Keratinocyte (primary cell): ENCODE measurements at regions not wholly inside any gene's neighbourhood (a gene's known extent, or its start where the extent isn't known, plus 50 kb on each side); places are given as distances from the start of the nearest gene placed in this dataset.

Source experiments
- DNase-seq: peaks from one replicate; pipeline ENCODE4 v3.0.0-alpha.2; 2011; ENCODE audit warnings: low read depth, missing footprints, low spot score
- FAIRE-seq: peaks from 2 replicates; lab custom pipeline; 2011; peaks lifted over from hg19 to GRCh38; lab: Jason Lieb, UNC
- H2AFZ ChIP-seq: 2 replicates; pipeline ENCODE4 v1.6.0; 2012; ENCODE audit warnings: low read length, control low read depth, inconsistent platforms; ENCODE audit not compliant: control insufficient read depth
- H3K27ac ChIP-seq: 2 replicates; pipeline ENCODE4 v1.5.1; 2011; ENCODE audit warnings: low read length; ENCODE audit not compliant: control insufficient read depth, insufficient read depth
- H3K27me3 ChIP-seq: 3 replicates; pipeline ENCODE4 v1.6.0; 2011; ENCODE audit warnings: low read length; ENCODE audit not compliant: control insufficient read depth, insufficient read depth; ENCODE audit errors: extremely low read depth
- H3K36me3 ChIP-seq, 2 experiments: 2 replicates in 1 of 2; 3 replicates in 1 of 2; pipeline ENCODE4 v1.5.1; 2011; ENCODE audit warnings: low read length in 2 of 2, mild to moderate bottlenecking in 1 of 2; ENCODE audit not compliant: control insufficient read depth in 2 of 2, insufficient read depth in 2 of 2; ENCODE audit errors: extremely low read depth in 1 of 2
- H3K4me1 ChIP-seq: 3 replicates; pipeline ENCODE4 v1.5.1; 2011; ENCODE audit warnings: low read length; ENCODE audit not compliant: control insufficient read depth, insufficient read depth; ENCODE audit errors: extremely low read depth
- H3K4me2 ChIP-seq: 3 replicates; pipeline ENCODE4 v1.6.0; 2011; ENCODE audit warnings: low read depth, low read length; ENCODE audit not compliant: control insufficient read depth, insufficient read depth; ENCODE audit errors: extremely low read depth
- H3K4me3 ChIP-seq, 3 experiments: fragments of 200-600 bp in 1 of 3; sonication (generic) in 1 of 3; 2 replicates in 2 of 3; 3 replicates in 1 of 3; pipeline ENCODE4 v1.5.1; 2011 to 2016; ENCODE audit warnings: low read length in 3 of 3, mild to moderate bottlenecking in 3 of 3, control low read depth in 2 of 3, inconsistent platforms in 1 of 3, low read depth in 1 of 3, mixed read lengths in 1 of 3, mixed run types in 1 of 3, moderate library complexity in 1 of 3; ENCODE audit not compliant: control insufficient read depth in 2 of 3, insufficient read depth in 2 of 3; ENCODE audit errors: extremely low read depth in 1 of 3
- H3K79me2 ChIP-seq: 2 replicates; pipeline ENCODE4 v1.6.0; 2012; ENCODE audit warnings: low read length; ENCODE audit not compliant: control insufficient read depth, insufficient read depth
- H3K9ac ChIP-seq: 3 replicates; pipeline ENCODE4 v1.6.0; 2011; ENCODE audit warnings: low read length; ENCODE audit not compliant: control insufficient read depth, insufficient read depth; ENCODE audit errors: extremely low read depth
- H3K9me1 ChIP-seq: 3 replicates; pipeline ENCODE4 v1.6.0; 2011; ENCODE audit warnings: low read length; ENCODE audit not compliant: control insufficient read depth, insufficient read depth; ENCODE audit errors: extremely low read depth
- H3K9me3 ChIP-seq: 2 replicates; pipeline ENCODE4 v1.5.1; 2012; ENCODE audit warnings: low read depth, low read length; ENCODE audit not compliant: control insufficient read depth
- H4K20me1 ChIP-seq: 3 replicates; pipeline ENCODE4 v1.6.0; 2011; ENCODE audit warnings: low read length; ENCODE audit not compliant: control insufficient read depth, insufficient read depth; ENCODE audit errors: extremely low read depth
- EZH2 ChIP-seq: IDR thresholded peaks from one replicate; pipeline ENCODE4 v1.6.1; 2012; ENCODE audit warnings: inconsistent platforms, mild to moderate bottlenecking, low read length, moderate library complexity
- dilution Hi-C: fragments of 300-500 bp; cut with MboI; formaldehyde crosslinking; loops from one replicate; pipeline ENCODE4 v1.7.0; 2020; ENCODE audit warnings: low sequenced_read_pairs; ENCODE audit not compliant: extremely low pct_ligation_motif_present
- TF ChIP-seq, protein P1 (sequence below), 3 experiments: IDR thresholded peaks in 1 of 3; conservative IDR thresholded peaks in 1 of 3; optimal IDR thresholded peaks in 1 of 3; 2 replicates in 2 of 3; 3 replicates in 1 of 3; pipeline versions ENCODE3 to v1.5.1; 2011; ENCODE audit warnings: low read length in 3 of 3, mild to moderate bottlenecking in 3 of 3, moderate library complexity in 2 of 3, control low read depth in 1 of 3, inconsistent platforms in 1 of 3; ENCODE audit not compliant: insufficient read depth in 2 of 3; ENCODE audit errors: extremely low read depth in 1 of 3

DNA sequence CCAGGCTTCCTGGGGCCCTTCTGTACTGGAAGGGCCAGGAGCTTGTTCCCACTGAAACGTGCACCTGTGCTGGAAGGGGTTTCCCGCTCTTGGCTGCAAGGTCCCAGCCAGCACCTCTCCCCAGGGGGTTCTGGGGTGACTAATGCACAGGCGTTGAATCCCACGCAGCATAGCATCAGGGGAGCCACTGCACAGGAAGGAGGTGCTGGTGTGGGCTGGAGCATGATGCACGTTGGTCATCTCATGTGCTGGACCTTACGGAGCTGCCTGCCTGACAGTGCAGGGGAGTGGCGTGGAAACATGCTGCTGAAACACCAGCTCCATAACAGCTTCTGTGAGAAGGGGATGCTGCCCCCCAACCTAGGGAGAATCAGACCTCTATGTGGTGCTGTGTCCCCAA lies 623.0 kb downstream of the AACS start:
- Histone ChIP-seq H3K4me1 (no peaks in the 10 kb centered on the region), H3K79me2 (no peaks in the 10 kb centered on the region), H3K27me3 (no peaks in the 10 kb centered on the region), H3K36me3 (no peaks in the 10 kb centered on the region), H3K9me3 (peaks cover 5% of the 10 kb centered on the region), H3K27ac (no peak overlapping the region), H3K9ac (no peak overlapping the region), H3K9me1 (no peaks in the 10 kb centered on the region), H3K4me2 (no peak overlapping the region), H3K4me3 (no peak overlapping the region), H2AFZ (no peak overlapping the region), H4K20me1 (no peaks in the 10 kb centered on the region)
- FAIRE-seq = no peak
- dilution Hi-C loops = no loop called here
- no peak for DNase-seq
- TF ChIP-seq, protein P1, sequence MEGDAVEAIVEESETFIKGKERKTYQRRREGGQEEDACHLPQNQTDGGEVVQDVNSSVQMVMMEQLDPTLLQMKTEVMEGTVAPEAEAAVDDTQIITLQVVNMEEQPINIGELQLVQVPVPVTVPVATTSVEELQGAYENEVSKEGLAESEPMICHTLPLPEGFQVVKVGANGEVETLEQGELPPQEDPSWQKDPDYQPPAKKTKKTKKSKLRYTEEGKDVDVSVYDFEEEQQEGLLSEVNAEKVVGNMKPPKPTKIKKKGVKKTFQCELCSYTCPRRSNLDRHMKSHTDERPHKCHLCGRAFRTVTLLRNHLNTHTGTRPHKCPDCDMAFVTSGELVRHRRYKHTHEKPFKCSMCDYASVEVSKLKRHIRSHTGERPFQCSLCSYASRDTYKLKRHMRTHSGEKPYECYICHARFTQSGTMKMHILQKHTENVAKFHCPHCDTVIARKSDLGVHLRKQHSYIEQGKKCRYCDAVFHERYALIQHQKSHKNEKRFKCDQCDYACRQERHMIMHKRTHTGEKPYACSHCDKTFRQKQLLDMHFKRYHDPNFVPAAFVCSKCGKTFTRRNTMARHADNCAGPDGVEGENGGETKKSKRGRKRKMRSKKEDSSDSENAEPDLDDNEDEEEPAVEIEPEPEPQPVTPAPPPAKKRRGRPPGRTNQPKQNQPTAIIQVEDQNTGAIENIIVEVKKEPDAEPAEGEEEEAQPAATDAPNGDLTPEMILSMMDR (optimal IDR thresholded peaks at IDR 0.05 in 1 of 3, IDR thresholded peaks at IDR 0.05 in 1 of 3, conservative IDR thresholded peaks at IDR 0.05 in 1 of 3; ENCODE audit: extremely low read depth in 1 of 3, insufficient read depth in 2 of 3, low read length in 3 of 3) = no peak
- TF ChIP-seq EZH2 = no peak

DNA sequence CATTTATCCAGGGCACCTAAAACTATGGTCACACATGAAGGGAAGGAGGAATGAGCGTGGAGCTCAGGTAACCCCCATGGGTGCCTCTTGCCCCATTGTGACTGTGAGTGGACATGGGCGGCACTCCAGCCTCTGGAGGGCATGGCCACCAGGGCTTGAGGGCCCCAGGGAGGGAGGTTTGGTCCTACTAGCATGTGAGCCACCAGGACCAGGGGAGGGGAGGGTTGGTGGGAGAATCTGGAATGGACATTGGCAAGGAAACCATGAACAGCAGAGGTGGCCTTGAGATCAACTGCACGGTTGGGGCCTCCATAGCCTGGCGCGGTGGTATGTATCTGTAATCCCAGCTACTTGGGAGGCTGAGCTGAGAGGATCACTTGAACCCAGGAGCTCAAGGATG lies 623.6 kb downstream of the AACS start:
- Histone ChIP-seq H3K4me2 (no peak overlapping the region), H4K20me1 (no peaks in the 10 kb centered on the region), H3K4me1 (no peaks in the 10 kb centered on the region), H3K9ac (no peak overlapping the region), H2AFZ (no peak overlapping the region), H3K27ac (no peak overlapping the region), H3K27me3 (no peaks in the 10 kb centered on the region), H3K9me1 (no peaks in the 10 kb centered on the region), H3K9me3 (peaks cover 5% of the 10 kb centered on the region), H3K79me2 (no peaks in the 10 kb centered on the region), H3K36me3 (no peaks in the 10 kb centered on the region), H3K4me3 (no peak overlapping the region)
- DNase-seq = no peak
- dilution Hi-C loops = no loop called here
- TF ChIP-seq EZH2 = no peak
- TF ChIP-seq, protein P1 (optimal IDR thresholded peaks at IDR 0.05 in 1 of 3, IDR thresholded peaks at IDR 0.05 in 1 of 3, conservative IDR thresholded peaks at IDR 0.05 in 1 of 3; ENCODE audit: extremely low read depth in 1 of 3, insufficient read depth in 2 of 3, low read length in 3 of 3) = no peak
- FAIRE-seq = no peak
